ENCODE measurements at regions not wholly inside any gene's neighbourhood (a gene's known extent, or its start where the extent isn't known, plus 50 kb on each side); places are given as distances from the start of the nearest gene placed in this dataset.

- DNase-seq, result no peak
These were observed 613.7 kb upstream of the B3GALT2 start for GRCh38 chr1:193799948-193800690.

DNA sequence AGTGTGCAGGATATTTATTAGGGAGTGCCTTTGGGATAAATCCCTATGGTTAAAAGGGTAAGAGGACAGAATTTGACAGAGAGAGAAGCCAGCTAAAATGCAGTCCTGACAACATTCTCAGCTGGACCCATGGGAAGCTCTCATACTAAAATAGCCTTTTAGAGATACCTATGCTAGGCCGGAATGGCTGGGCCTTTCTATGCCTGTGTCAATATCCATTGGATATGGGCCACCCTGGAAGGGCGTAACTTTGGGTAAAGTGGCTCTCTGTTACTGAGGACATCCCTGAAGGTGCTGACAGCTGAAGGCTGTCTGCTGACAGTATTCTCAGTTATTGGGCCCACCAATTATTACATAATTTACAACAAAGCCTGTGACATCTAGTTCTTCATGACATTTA is 613.0 kb upstream of the B3GALT2 start:
- no peak for DNase-seq

DNA sequence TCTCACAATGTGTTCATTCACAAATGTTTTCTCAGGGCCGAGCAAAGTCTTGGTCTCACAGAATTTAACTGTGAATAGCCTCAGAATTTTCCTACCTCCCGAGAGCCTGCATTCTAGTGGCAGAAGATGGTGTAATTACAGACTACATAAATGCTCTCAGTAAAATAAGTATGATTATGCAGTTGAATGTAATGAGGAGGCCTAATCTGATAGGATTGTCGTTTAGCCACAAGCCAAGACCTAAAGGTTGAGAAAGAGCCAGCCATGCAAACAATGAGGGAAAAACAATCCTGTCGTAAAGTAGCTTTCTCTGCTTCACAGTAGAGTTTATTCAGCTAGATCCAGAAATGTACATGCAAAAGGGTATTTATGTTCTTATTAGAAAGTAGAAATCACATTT is 607.8 kb upstream of the B3GALT2 start:
- DNase-seq, result no peak

DNA sequence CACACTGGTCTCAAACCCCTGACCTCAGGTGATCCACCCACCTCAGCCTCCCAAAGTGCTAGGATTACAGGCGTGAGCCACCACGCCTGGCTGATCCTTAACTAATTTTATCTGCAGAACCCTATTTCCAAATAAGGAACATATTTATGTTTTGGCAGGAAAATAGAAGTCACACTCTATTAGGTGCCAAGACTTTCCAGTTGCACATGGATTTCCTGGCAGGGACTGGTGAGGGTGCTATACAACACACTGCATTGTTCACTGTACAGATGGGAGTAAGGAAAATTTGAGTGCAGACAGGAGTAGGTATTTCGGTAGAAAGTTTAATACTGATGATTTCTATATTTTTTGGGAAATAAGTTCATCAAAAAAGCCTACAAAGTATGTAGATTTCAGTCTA is 605.3 kb upstream of the B3GALT2 start:
- DNase-seq, result no peak

- no peak for DNase-seq
These were observed 600.6 kb upstream of the B3GALT2 start for GRCh38 chr1:193787061-193787460.

- no peak for DNase-seq
These were observed 599.5 kb upstream of the B3GALT2 start for GRCh38 chr1:193785850-193786420.

GRCh38 chr1:193774536-193775323 is 588.3 kb upstream of the B3GALT2 start:
- no peak for DNase-seq

DNA sequence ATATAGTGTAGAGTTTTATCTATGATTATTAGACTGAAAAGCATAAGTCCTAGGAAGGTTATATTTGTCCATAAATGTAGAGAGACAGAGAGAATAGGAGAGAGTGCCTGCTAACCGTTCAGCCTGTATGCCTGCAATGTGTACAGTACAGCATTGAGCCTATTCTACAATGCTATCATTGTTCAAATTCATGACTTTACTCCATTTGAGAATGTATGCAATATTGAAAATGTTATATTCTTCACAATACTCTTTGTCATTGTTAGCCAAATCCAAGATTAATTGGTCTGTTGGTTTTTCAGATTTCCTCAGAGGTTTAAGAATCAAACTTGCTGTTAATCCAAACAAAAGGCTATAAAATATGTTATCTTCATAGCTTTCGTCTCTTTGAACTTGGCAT is 585.2 kb upstream of the B3GALT2 start:
- no peak for DNase-seq

GRCh38 chr1:193769651-193770050 is 583.2 kb upstream of the B3GALT2 start:
- DNase-seq, result no peak

DNA sequence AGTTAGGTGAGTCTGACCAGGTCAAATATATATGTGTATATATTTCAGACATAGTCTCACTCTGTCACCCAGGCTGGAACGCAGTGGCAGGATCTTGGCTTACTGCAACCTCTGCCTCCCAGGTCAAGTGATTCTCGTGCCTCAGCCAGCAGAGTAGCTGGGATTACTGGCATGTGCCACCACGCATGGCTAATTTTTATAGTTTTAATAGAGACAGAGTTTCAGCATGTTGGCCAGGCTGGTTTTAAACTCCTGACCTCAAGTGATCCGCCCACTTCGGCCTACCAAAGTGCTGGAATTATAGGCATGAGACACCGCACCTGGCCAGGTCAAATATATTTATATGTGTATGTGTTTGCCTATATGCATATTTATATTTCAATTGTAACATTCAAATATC is 581.5 kb upstream of the B3GALT2 start:
- DNase-seq, result no peak

- no peak for DNase-seq
These were observed 579.9 kb upstream of the B3GALT2 start for GRCh38 chr1:193766329-193766728.

DNA sequence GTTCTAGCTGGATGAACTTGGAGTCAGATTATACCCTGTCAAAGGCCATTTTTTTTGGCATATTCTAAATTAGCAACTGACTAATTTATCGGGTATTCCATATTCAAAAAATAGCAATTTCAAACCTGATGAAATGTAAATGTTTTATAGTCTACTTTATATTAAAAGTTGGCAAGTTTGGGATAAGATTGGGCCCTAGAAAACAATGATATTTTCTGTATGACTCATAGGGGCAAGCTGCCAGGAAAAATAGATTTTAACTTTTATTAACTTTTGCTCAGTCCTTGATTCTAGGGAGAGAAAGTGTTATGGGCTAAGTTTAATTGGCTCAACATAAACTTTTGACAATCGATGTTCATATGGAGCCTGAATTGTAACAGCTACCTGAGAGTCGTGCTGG is 576.9 kb upstream of the B3GALT2 start:
- DNase-seq, result no peak

GRCh38 chr1:193762236-193762635 is 575.8 kb upstream of the B3GALT2 start:
- DNase-seq, result no peak

- no peak for DNase-seq
These were observed 569.0 kb upstream of the B3GALT2 start for GRCh38 chr1:193755441-193755840.

DNA sequence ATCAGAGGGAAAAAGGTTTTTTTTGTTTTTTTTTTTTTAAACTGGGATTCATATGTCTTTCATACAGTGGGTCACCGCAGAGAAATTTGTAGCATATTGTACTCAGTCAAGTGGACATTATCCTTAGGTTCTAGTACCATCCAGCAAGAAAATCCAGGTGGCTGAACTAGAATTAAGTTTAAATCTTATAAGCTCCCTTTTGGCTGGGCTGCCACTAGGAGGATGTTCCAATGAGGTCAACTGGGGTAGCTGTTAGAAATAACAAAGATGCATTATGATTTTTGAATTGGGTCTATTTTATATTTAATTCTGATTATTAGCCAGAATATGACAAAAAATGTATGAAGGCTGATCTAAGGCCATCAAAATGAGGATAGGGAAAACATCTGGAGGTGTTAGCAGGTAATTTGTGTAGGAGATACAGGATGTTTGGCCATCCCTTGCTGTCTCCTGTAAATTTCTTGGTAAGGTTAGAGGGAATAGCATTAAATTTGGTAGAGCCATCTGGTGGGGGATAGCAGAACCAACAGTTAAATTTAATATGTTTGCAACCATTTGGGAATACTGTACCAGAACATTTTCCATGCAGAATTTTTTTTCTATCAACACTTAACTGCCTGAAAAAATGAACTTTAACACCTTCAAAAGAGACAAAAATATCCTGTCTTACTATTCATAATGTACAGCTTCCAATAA is 568.5 kb upstream of the B3GALT2 start:
- no peak for DNase-seq

DNA sequence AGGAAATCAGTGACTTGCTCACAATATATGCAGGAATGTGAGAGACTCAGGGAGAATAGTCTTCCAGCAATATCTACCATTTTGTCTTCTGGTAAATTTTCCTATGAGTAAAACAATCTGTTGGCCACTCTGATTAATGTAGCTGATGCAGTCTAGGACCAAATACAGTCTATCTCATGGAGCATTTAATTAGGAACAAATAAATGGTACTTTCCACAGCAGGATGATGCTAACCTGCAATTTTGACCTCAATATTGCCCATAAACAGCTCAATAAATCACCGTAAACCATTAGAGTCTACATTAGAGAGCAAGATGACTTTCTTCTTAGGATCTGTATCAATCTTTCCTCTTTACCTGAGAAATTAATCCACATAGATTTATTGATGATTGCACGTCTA is 567.7 kb upstream of the B3GALT2 start:
- no peak for DNase-seq

- no peak for DNase-seq
These were observed 566.8 kb upstream of the B3GALT2 start for GRCh38 chr1:193753038-193753756.

DNA sequence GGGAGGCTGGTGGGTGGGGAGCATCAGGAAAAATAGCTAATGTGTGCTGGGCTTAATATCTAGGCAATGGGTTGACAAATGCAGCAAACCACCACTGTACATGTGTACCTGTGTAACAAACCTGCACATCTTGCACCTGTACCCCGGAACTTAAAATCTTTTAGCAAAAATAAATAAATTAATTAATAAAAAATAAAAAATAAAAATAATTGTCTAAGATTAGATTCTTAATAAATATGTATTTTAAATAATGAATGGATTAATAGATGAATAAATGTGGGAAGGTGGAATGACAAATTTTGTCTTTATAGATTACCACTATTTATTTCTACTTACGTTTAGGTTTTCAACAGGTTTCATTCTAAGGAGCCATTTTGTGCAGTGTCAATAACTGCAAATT is 563.5 kb upstream of the B3GALT2 start:
- no peak for DNase-seq

- DNase-seq, result no peak
These were observed 561.2 kb upstream of the B3GALT2 start for GRCh38 chr1:193747579-193747978.

- no peak for DNase-seq
These were observed 554.8 kb upstream of the B3GALT2 start for GRCh38 chr1:193741228-193741627.

GRCh38 chr1:193740762-193741161 is 554.3 kb upstream of the B3GALT2 start:
- DNase-seq, result no peak

DNA sequence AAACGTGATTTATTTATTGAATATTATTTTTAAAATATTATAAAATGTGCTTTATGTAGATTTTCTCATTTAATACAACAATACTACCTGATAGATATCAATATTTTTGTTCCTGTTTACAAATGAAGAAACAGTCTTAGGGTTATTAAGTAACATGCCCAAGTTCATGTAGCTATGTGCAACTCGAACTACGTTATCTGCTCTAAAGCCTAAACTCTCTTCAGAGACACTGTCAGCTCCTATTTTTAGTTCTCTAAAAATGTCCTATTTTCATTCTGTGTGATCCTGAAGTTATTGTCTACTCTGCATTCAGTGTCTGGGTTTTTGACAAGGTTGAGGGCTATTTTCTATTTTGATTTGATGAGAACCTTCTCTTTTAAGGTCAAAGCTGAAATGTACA is 550.1 kb upstream of the B3GALT2 start:
- DNase-seq, result no peak

DNA sequence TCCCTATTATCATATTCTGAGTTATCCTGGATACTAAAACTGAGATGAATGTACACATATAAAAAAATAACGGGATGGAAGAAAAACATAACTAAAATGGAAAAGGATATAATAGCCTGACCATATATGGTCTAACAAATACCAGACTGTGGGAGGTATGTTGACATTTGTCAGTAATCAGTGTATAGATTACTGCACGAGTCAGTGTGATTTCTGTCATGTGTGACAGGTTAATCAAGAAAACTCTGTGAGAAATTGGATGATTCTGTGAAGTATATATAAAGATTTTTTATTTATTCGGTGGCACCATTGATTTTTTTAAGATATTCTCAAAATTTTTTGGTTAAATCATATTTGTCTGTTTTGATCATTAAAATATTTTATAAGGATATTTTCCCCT is 547.3 kb upstream of the B3GALT2 start:
- DNase-seq, result no peak

All from activated effector memory CD4-positive, alpha-beta T cell treated with Interleukin-2 at 50 U/mL for 16 hours (primary cell).